CD14-positive monocyte (primary cell): ENCODE measurements at regions not wholly inside any gene's neighbourhood (a gene's known extent, or its start where the extent isn't known, plus 50 kb on each side); places are given as distances from the start of the nearest gene placed in this dataset.

Source experiments
- DNase-seq, 3 donors: peaks; one replicate each; pipeline ENCODE4 v3.0.0-alpha.2; 2011 to 2022
- H2AFZ ChIP-seq: 2 replicates; pipeline ENCODE4 v1.6.0; 2012; ENCODE audit warnings: mild to moderate bottlenecking, low read depth, low read length, inconsistent platforms; ENCODE audit not compliant: insufficient read depth, poor library complexity, severe bottlenecking
- H3K27ac ChIP-seq, 2 donors: 1 replicate in 1 of 2; 2 replicates in 1 of 2; pipeline ENCODE4 v1.5.1; 2012 to 2013; ENCODE audit warnings: low read length in 2 of 2, control low read depth in 1 of 2, inconsistent platforms in 1 of 2, low read depth in 1 of 2, mild to moderate bottlenecking in 1 of 2
- H3K27me3 ChIP-seq, 2 donors: one replicate each; pipeline versions ENCODE4 v1.6.0 to v1.6.1; 2011 to 2013; ENCODE audit warnings: low read length in 2 of 2; ENCODE audit not compliant: control insufficient read depth in 2 of 2, insufficient read depth in 2 of 2
- H3K36me3 ChIP-seq, 2 donors: replicated peaks in 1 of 2; 1 replicate in 1 of 2; 2 replicates in 1 of 2; pipeline versions ENCODE4 v1.5.1 to v1.6.1; 2012 to 2013; ENCODE audit warnings: low read length in 2 of 2, control low read depth in 1 of 2, inconsistent platforms in 1 of 2, mild to moderate bottlenecking in 1 of 2; ENCODE audit not compliant: insufficient read depth in 2 of 2, control insufficient read depth in 1 of 2
- H3K4me1 ChIP-seq, 2 donors: 1 replicate in 1 of 2; 2 replicates in 1 of 2; pipeline versions ENCODE4 v1.5.1 to v1.6.1; 2012 to 2013; ENCODE audit warnings: low read length in 2 of 2, control low read depth in 1 of 2, inconsistent platforms in 1 of 2, mild to moderate bottlenecking in 1 of 2, moderate library complexity in 1 of 2; ENCODE audit not compliant: insufficient read depth in 2 of 2, control insufficient read depth in 1 of 2
- H3K4me2 ChIP-seq: replicated peaks from 2 replicates; pipeline ENCODE3; 2012; ENCODE audit warnings: low read length, moderate library complexity, mild to moderate bottlenecking; ENCODE audit not compliant: poor library complexity, severe bottlenecking; ENCODE audit errors: extremely low read depth
- H3K4me3 ChIP-seq, 3 experiments: fragments of 200-600 bp in 1 of 3; sonication (generic) in 1 of 3; replicated peaks in 1 of 3; 1 replicate in 2 of 3; 2 replicates in 1 of 3; pipeline ENCODE4 v1.5.1; 2011 to 2013; ENCODE audit warnings: low read length in 3 of 3, mild to moderate bottlenecking in 3 of 3, control low read depth in 2 of 3, low read depth in 2 of 3, inconsistent platforms in 1 of 3, moderate library complexity in 1 of 3
- H3K79me2 ChIP-seq: 2 replicates; pipeline ENCODE4 v1.6.0; 2012; ENCODE audit warnings: mild to moderate bottlenecking, control low read depth, inconsistent platforms, low read length, moderate library complexity; ENCODE audit not compliant: insufficient read depth
- H3K9ac ChIP-seq: 2 replicates; pipeline ENCODE4 v1.6.0; 2017; ENCODE audit warnings: low read length, mild to moderate bottlenecking; ENCODE audit not compliant: insufficient read depth, poor library complexity, severe bottlenecking
- H3K9me3 ChIP-seq, 2 donors: replicated peaks in 1 of 2; 1 replicate in 1 of 2; 2 replicates in 1 of 2; pipeline versions ENCODE4 v1.5.1 to v1.6.1; 2012 to 2013; ENCODE audit warnings: low read length in 2 of 2, control low read depth in 1 of 2; ENCODE audit not compliant: control insufficient read depth in 1 of 2, insufficient read depth in 1 of 2
- H4K20me1 ChIP-seq: 2 replicates; pipeline ENCODE4 v1.6.0; 2012; ENCODE audit warnings: mild to moderate bottlenecking, low read length, control low read depth, moderate library complexity; ENCODE audit not compliant: insufficient read depth
- H3K27ac Mint-ChIP-seq, 7 donors: one replicate each; pipeline ENCODE4 v1.8.0; 2020; ENCODE audit warnings: mild to moderate bottlenecking in 7 of 7, mixed read lengths in 7 of 7, moderate library complexity in 6 of 7, inconsistent platforms in 2 of 7
- H3K27me3 Mint-ChIP-seq, 3 donors: one replicate each; pipeline ENCODE4 v1.8.0; 2021 to 2022; ENCODE audit warnings: low read depth in 3 of 3, mild to moderate bottlenecking in 3 of 3, mixed read lengths in 3 of 3, moderate library complexity in 3 of 3, inconsistent platforms in 1 of 3
- H3K36me3 Mint-ChIP-seq, 2 donors: one replicate each; pipeline ENCODE4 v1.8.0; 2020; ENCODE audit warnings: mixed read lengths in 2 of 2, inconsistent platforms in 1 of 2, mild to moderate bottlenecking in 1 of 2
- H3K4me1 Mint-ChIP-seq: one replicate; pipeline ENCODE4 v1.8.0; 2020; ENCODE audit warnings: mild to moderate bottlenecking, mixed read lengths
- H3K4me3 Mint-ChIP-seq, 2 donors: one replicate each; pipeline ENCODE4 v1.8.0; 2020; ENCODE audit warnings: mild to moderate bottlenecking in 2 of 2, mixed read lengths in 2 of 2, moderate library complexity in 1 of 2
- H3K9me3 Mint-ChIP-seq, 7 donors: one replicate each; pipeline ENCODE4 v1.8.0; 2020 to 2022; ENCODE audit warnings: mixed read lengths in 7 of 7, mild to moderate bottlenecking in 6 of 7, moderate library complexity in 6 of 7, inconsistent platforms in 2 of 7
- CTCF ChIP-seq: fragments of 200-600 bp; IDR thresholded peaks from one replicate; pipeline ENCODE4 v1.8.0; 2022; ENCODE audit warnings: antibody characterized with exemption, mild to moderate bottlenecking
- WGBS: methylation state at CpG from one replicate; pipeline ENCODE4 v1.1.5; 2013; ENCODE audit warnings: missing lambda C conversion rate; ENCODE audit not compliant: insufficient coverage; 5-methylcytosine and 5-hydroxymethylcytosine counted together
- intact Hi-C, 2 donors: fragments of 100-400 bp; cut with micrococcal nuclease; formaldehyde crosslinking; loops; one replicate each; pipeline versions ENCODE4 v1.15.0 to v1.15.1; 2023

GRCh38 chr11:130813196-130813595 is 103.1 kb downstream of the SNX19 start:
- H3K9me3 Mint-ChIP-seq: peaks cover 0 to 2% (median 0%) of the 10 kb centered on the region in 7 donors
- no peak overlapping the region for H2AFZ ChIP-seq
- H4K20me1 ChIP-seq: no peaks in the 10 kb centered on the region
- H3K9ac ChIP-seq: no peak overlapping the region
- DNase-seq: no peak
- H3K9me3 ChIP-seq: no peaks in the 10 kb centered on the region
- H3K4me1 Mint-ChIP-seq: no peaks in the 10 kb centered on the region
- H3K27ac Mint-ChIP-seq: no peak overlapping the region
- no peaks in the 10 kb centered on the region for H3K27me3 ChIP-seq
- intact Hi-C loops: no loop called here
- H3K4me3 Mint-ChIP-seq: no peak overlapping the region
- H3K36me3 Mint-ChIP-seq: no peaks in the 10 kb centered on the region
- no peaks in the 10 kb centered on the region for H3K79me2 ChIP-seq
- H3K4me2 ChIP-seq: no peak overlapping the region
- no CpG with 5 or more reads among the region's 8 CpGs for WGBS
- H3K27me3 Mint-ChIP-seq: peaks cover 2 to 13% (median 6%) of the 10 kb centered on the region in 3 donors
- no peak for TF ChIP-seq CTCF
- no peak overlapping the region for H3K4me3 ChIP-seq
- H3K36me3 ChIP-seq: no peaks in the 10 kb centered on the region
- H3K4me1 ChIP-seq: no peaks in the 10 kb centered on the region
- H3K27ac ChIP-seq: no peak overlapping the region

GRCh38 chr11:130813638-130814037 is 102.6 kb downstream of the SNX19 start:
- DNase-seq: no peak
- Histone ChIP-seq H3K9me3 (no peaks in the 10 kb centered on the region), H3K27me3 (no peaks in the 10 kb centered on the region), H3K36me3 (no peaks in the 10 kb centered on the region), H2AFZ (no peak overlapping the region), H3K9ac (no peak overlapping the region), H3K79me2 (no peaks in the 10 kb centered on the region), H4K20me1 (no peaks in the 10 kb centered on the region), H3K4me1 (no peaks in the 10 kb centered on the region), H3K4me3 (no peak overlapping the region), H3K4me2 (no peak overlapping the region), H3K27ac (no peak overlapping the region)
- 11% methylated on average over 2 of the region's 3 CpGs for WGBS
- Mint-ChIP-seq H3K36me3 (no peaks in the 10 kb centered on the region), H3K27me3 (peaks cover 2 to 13% (median 7%) of the 10 kb centered on the region in 3 donors), H3K4me3 (no peak overlapping the region), H3K27ac (no peak overlapping the region), H3K9me3 (peaks cover 0 to 2% (median 0%) of the 10 kb centered on the region in 7 donors), H3K4me1 (no peaks in the 10 kb centered on the region)
- no peak for TF ChIP-seq CTCF
- intact Hi-C loops: no loop called here
